HepG2 (cell line): ENCODE measurements at regions not wholly inside any gene's neighbourhood (a gene's known extent, or its start where the extent isn't known, plus 50 kb on each side); places are given as distances from the start of the nearest gene placed in this dataset.

ENCODE experiments used
- KLF12 ChIP-seq: sonication (generic); formaldehyde crosslinking; IDR thresholded peaks from 2 replicates; pipeline ENCODE4 v1.4.0; 2020; ENCODE audit warnings: missing genetic modification reagents, borderline replicate concordance
- MXD4 ChIP-seq: IDR thresholded peaks from 2 replicates; pipeline ENCODE4 v1.6.1; 2016; ENCODE audit warnings: mild to moderate bottlenecking, missing biosample characterization, missing genetic modification reagents
- PHF5A ChIP-seq: IDR thresholded peaks from one replicate; pipeline ENCODE4 v1.6.1; 2018; ENCODE audit warnings: low read depth, missing genetic modification reagents; ENCODE audit not compliant: unreplicated experiment
- REL ChIP-seq: sonication (generic); formaldehyde crosslinking; conservative IDR thresholded peaks from 2 replicates; pipeline ENCODE4 v1.8.0; 2022; ENCODE audit warnings: mild to moderate bottlenecking, missing genetic modification reagents, moderate library complexity
- TBP ChIP-seq: sonication (generic); formaldehyde crosslinking; IDR thresholded peaks from 2 replicates; pipeline ENCODE4 v1.5.0; 2020; ENCODE audit warnings: missing genetic modification reagents
- YEATS2 ChIP-seq: sonication (generic); formaldehyde crosslinking; IDR thresholded peaks from 2 replicates; pipeline ENCODE4 v1.4.0; 2020; ENCODE audit warnings: missing genetic modification reagents, borderline replicate concordance
- TF ChIP-seq, protein P1 (sequence below): sonication (generic); formaldehyde crosslinking; IDR thresholded peaks from 2 replicates; pipeline ENCODE4 v1.8.1; 2023; ENCODE audit warnings: mild to moderate bottlenecking, missing genetic modification reagents

DNA sequence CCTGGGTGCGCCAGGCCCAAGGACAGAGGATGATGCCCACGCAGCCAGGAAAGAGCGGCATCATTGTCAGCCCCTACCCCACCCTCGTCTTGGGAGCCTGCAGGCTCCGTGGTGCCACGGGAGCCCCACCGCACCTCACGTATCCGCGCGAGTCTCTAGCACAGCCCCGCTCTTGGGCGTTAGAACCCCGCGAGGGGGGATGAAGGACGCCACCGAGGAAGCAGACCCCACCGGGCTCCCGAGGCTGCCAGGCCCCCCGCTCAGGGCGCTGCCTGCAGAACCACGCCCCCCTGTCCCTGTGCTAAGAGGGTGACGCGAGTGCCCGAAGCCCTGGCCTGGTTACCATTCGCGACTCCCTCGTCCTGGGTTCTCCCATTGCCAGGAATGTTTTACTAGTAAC is 52.3 kb upstream of the MS4A8 start (continued):
- TF ChIP-seq REL (no peak), PHF5A (no peak), KLF12 (no peak), MXD4 (no peak), YEATS2 (CRISPR knock-in tag) (no peak), TBP (CRISPR knock-in tag) (no peak)
- TF ChIP-seq, protein P1, sequence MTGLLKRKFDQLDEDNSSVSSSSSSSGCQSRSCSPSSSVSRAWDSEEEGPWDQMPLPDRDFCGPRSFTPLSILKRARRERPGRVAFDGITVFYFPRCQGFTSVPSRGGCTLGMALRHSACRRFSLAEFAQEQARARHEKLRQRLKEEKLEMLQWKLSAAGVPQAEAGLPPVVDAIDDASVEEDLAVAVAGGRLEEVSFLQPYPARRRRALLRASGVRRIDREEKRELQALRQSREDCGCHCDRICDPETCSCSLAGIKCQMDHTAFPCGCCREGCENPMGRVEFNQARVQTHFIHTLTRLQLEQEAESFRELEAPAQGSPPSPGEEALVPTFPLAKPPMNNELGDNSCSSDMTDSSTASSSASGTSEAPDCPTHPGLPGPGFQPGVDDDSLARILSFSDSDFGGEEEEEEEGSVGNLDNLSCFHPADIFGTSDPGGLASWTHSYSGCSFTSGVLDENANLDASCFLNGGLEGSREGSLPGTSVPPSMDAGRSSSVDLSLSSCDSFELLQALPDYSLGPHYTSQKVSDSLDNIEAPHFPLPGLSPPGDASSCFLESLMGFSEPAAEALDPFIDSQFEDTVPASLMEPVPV, result no peak
